ENCODE measurements at regions not wholly inside any gene's neighbourhood (a gene's known extent, or its start where the extent isn't known, plus 50 kb on each side); places are given as distances from the start of the nearest gene placed in this dataset.

DNA sequence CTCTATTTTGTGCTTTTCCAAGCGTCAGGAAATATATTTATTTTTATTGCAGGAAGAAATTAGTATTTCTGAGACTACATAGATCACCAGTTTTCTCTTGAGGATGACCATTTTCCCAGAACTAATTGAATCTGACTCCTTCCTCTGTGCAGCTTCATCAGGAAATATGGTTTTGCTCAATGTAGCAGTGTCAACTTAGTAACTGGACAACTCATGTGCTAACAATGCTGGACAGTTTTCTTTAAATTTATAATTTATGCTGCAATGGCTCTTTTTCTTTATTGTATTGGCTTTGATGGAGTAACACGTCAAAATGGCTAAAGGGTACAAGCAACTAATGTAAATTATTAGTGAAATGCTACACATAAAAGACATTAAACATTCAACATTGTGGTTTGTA is 531.5 kb downstream of the ANKRD50 start:
- DNase-seq = no peak
- no peaks in the 10 kb centered on the region for H4K20me1 ChIP-seq (ENCODE audit: control insufficient read depth, insufficient read depth, low read length, poor library complexity, severe bottlenecking)
- intact Hi-C loops (cut with micrococcal nuclease) = no loop called here
- H3K27ac ChIP-seq (ENCODE audit: low read length in 2 of 2) = no peak overlapping the region
- H2AFZ ChIP-seq (ENCODE audit: insufficient read depth, low read depth, low read length, poor library complexity, severe bottlenecking) = no peak overlapping the region
- Mint-ChIP-seq H3K4me1 (no peaks in the 10 kb centered on the region), H3K27me3 (no peaks in the 10 kb centered on the region), H3K27ac (no peak overlapping the region), H3K4me3 (no peak overlapping the region), H3K9me3 (ENCODE audit: insufficient read depth) (no peaks in the 10 kb centered on the region)
- TF ChIP-seq EZH2 (IDR thresholded peaks at IDR 0.05; ENCODE audit: borderline replicate concordance, insufficient read depth, low read depth, low read length, poor library complexity, severe bottlenecking) (no peak), CTCF (IDR thresholded peaks at IDR 0.05) (no peak)
- no peak overlapping the region for H3K9ac ChIP-seq (ENCODE audit: low read length)
- no peaks in the 10 kb centered on the region for H3K79me2 ChIP-seq (ENCODE audit: control insufficient read depth, insufficient read depth, low read length)
- no peaks in the 10 kb centered on the region for H3K9me3 ChIP-seq (ENCODE audit: control extremely low read depth in 1 of 3, control insufficient read depth in 2 of 3, insufficient read depth in 1 of 3, low read length in 2 of 3)
- no peaks in the 10 kb centered on the region for H3K4me1 ChIP-seq (ENCODE audit: control insufficient read depth in 2 of 2, insufficient read depth in 2 of 2, low read length in 2 of 2)
- H3K36me3 ChIP-seq (replicated peaks in 1 of 2; ENCODE audit: control extremely low read depth in 1 of 2, control insufficient read depth in 1 of 2, extremely low read depth in 1 of 2, insufficient read depth in 2 of 2, low read length in 1 of 2) = no peaks in the 10 kb centered on the region
- ATAC-seq (ENCODE audit: low read depth) = no peak
- ChIA-PET POLR2A (no interaction called here), CTCF (no interaction called here)
- whole genome bisulfite sequencing (ENCODE audit: insufficient coverage) = no CpG with 5 or more reads among the region's 2 CpGs
- H3K4me2 ChIP-seq (replicated peaks; ENCODE audit: low read depth, low read length, poor library complexity, severe bottlenecking) = no peak overlapping the region
- H3K4me3 ChIP-seq (ENCODE audit: control extremely low read depth in 1 of 5, extremely low read depth in 1 of 5, insufficient read depth in 1 of 5, low read depth in 2 of 5, low read length in 4 of 5) = no peak overlapping the region
- H3K27me3 ChIP-seq (replicated peaks in 1 of 4; ENCODE audit: control extremely low read depth in 1 of 4, control insufficient read depth in 3 of 4, insufficient read depth in 4 of 4, low read length in 3 of 4) = no peaks in the 10 kb centered on the region

DNA sequence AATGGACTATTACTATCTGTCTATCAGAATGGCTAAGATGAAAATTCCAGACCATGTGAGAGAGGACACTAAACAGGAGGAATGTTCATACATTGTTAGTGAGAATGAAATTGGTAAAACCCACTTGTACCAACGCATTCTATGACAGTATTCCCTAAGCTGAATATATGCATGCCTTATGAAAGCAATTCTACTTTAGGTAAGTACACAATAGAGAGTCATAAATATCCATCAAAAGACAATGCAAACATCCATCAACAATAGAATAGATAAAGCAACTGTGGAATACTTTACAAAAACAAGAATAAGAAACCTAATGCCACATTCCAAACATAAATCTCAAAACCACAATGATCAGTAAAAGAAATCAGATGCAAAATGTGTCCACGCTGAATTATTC is 529.3 kb downstream of the ANKRD50 start:
- H3K4me1 Mint-ChIP-seq = no peaks in the 10 kb centered on the region
- intact Hi-C loops (cut with micrococcal nuclease) = no loop called here
- no peaks in the 10 kb centered on the region for H3K9me3 ChIP-seq (ENCODE audit: control extremely low read depth in 1 of 3, control insufficient read depth in 2 of 3, insufficient read depth in 1 of 3, low read length in 2 of 3)
- H3K4me1 ChIP-seq (ENCODE audit: control insufficient read depth in 2 of 2, insufficient read depth in 2 of 2, low read length in 2 of 2) = no peaks in the 10 kb centered on the region
- no peak overlapping the region for H3K4me3 ChIP-seq (ENCODE audit: control extremely low read depth in 1 of 5, extremely low read depth in 1 of 5, insufficient read depth in 1 of 5, low read depth in 2 of 5, low read length in 4 of 5)
- peaks cover 2% of the 10 kb centered on the region for H3K9me3 Mint-ChIP-seq (ENCODE audit: insufficient read depth)
- H3K27me3 ChIP-seq (replicated peaks in 1 of 4; ENCODE audit: control extremely low read depth in 1 of 4, control insufficient read depth in 3 of 4, insufficient read depth in 4 of 4, low read length in 3 of 4) = no peaks in the 10 kb centered on the region
- ChIA-PET POLR2A (no interaction called here), CTCF (no interaction called here)
- no peak overlapping the region for H3K9ac ChIP-seq (ENCODE audit: low read length)
- no peak overlapping the region for H3K27ac ChIP-seq (ENCODE audit: low read length in 2 of 2)
- no peaks in the 10 kb centered on the region for H4K20me1 ChIP-seq (ENCODE audit: control insufficient read depth, insufficient read depth, low read length, poor library complexity, severe bottlenecking)
- no peak overlapping the region for H3K27ac Mint-ChIP-seq
- no peaks in the 10 kb centered on the region for H3K36me3 ChIP-seq (replicated peaks in 1 of 2; ENCODE audit: control extremely low read depth in 1 of 2, control insufficient read depth in 1 of 2, extremely low read depth in 1 of 2, insufficient read depth in 2 of 2, low read length in 1 of 2)
- no peaks in the 10 kb centered on the region for H3K27me3 Mint-ChIP-seq
- no peak overlapping the region for H3K4me2 ChIP-seq (replicated peaks; ENCODE audit: low read depth, low read length, poor library complexity, severe bottlenecking)
- WGBS (ENCODE audit: insufficient coverage) = no CpG with 5 or more reads among the region's 2 CpGs
- H2AFZ ChIP-seq (ENCODE audit: insufficient read depth, low read depth, low read length, poor library complexity, severe bottlenecking) = no peak overlapping the region
- TF ChIP-seq EZH2 (IDR thresholded peaks at IDR 0.05; ENCODE audit: borderline replicate concordance, insufficient read depth, low read depth, low read length, poor library complexity, severe bottlenecking) (no peak), CTCF (IDR thresholded peaks at IDR 0.05) (no peak)
- H3K4me3 Mint-ChIP-seq = no peak overlapping the region
- no peak for DNase-seq
- no peak for ATAC-seq (ENCODE audit: low read depth)
- no peaks in the 10 kb centered on the region for H3K79me2 ChIP-seq (ENCODE audit: control insufficient read depth, insufficient read depth, low read length)

All from B cell (primary cell).